ENCODE measurements at regions not wholly inside any gene's neighbourhood (a gene's known extent, or its start where the extent isn't known, plus 50 kb on each side); places are given as distances from the start of the nearest gene placed in this dataset.
"Not testable (repeated sequence)": the region's sequence is repeated elsewhere in the genome, so short reads cannot be mapped to it uniquely, and the experiment has no call there.

- Histone ChIP-seq H3K4me1 (ENCODE audit: control insufficient read depth, extremely low read depth, insufficient read depth, low read length) (no peaks in the 10 kb centered on the region), H3K9ac (ENCODE audit: control insufficient read depth, extremely low read depth, insufficient read depth, low read length) (no peak overlapping the region), H3K9me1 (ENCODE audit: control insufficient read depth, extremely low read depth, insufficient read depth, low read length) (no peaks in the 10 kb centered on the region), H3K36me3 (ENCODE audit: control insufficient read depth in 2 of 2, extremely low read depth in 1 of 2, insufficient read depth in 2 of 2, low read length in 2 of 2) (no peaks in the 10 kb centered on the region), H4K20me1 (ENCODE audit: control insufficient read depth, extremely low read depth, insufficient read depth, low read length) (no peaks in the 10 kb centered on the region), H3K27ac (ENCODE audit: control insufficient read depth, insufficient read depth, low read length) (no peak overlapping the region), H3K4me2 (ENCODE audit: control insufficient read depth, extremely low read depth, insufficient read depth, low read depth, low read length) (no peak overlapping the region), H3K9me3 (ENCODE audit: control insufficient read depth, low read depth, low read length) (no peaks in the 10 kb centered on the region), H3K79me2 (ENCODE audit: control insufficient read depth, insufficient read depth, low read length) (no peaks in the 10 kb centered on the region), H3K4me3 (ENCODE audit: control insufficient read depth in 2 of 3, extremely low read depth in 1 of 3, insufficient read depth in 2 of 3, low read depth in 1 of 3, low read length in 3 of 3) (no peak overlapping the region), H3K27me3 (ENCODE audit: control insufficient read depth, extremely low read depth, insufficient read depth, low read length) (no peaks in the 10 kb centered on the region), H2AFZ (ENCODE audit: control insufficient read depth, low read length) (no peak overlapping the region)
- DNase-seq (ENCODE audit: low read depth, low spot score), result no peak
- TF ChIP-seq CTCF (optimal IDR thresholded peaks at IDR 0.05 in 1 of 3, IDR thresholded peaks at IDR 0.05 in 1 of 3, conservative IDR thresholded peaks at IDR 0.05 in 1 of 3; ENCODE audit: extremely low read depth in 1 of 3, insufficient read depth in 2 of 3, low read length in 3 of 3) (no peak), EZH2 (IDR thresholded peaks at IDR 0.05; ENCODE audit: low read length) (no peak)
- dilution Hi-C loops (cut with MboI; ENCODE audit: extremely low pct_ligation_motif_present, low sequenced_read_pairs), result no loop called here
- FAIRE-seq, result no peak
These were observed 79.9 kb upstream of the FOXI2 start for GRCh38 chr10:127657056-127657455.

GRCh38 chr10:127676430-127676829, 60.6 kb upstream of the FOXI2 start:
- dilution Hi-C loops (cut with MboI; ENCODE audit: extremely low pct_ligation_motif_present, low sequenced_read_pairs); H3K4me3 ChIP-seq (ENCODE audit: control insufficient read depth in 2 of 3, extremely low read depth in 1 of 3, insufficient read depth in 2 of 3, low read depth in 1 of 3, low read length in 3 of 3); H3K4me1 ChIP-seq (ENCODE audit: control insufficient read depth, extremely low read depth, insufficient read depth, low read length); H3K27ac ChIP-seq (ENCODE audit: control insufficient read depth, insufficient read depth, low read length); H4K20me1 ChIP-seq (ENCODE audit: control insufficient read depth, extremely low read depth, insufficient read depth, low read length); H3K9ac ChIP-seq (ENCODE audit: control insufficient read depth, extremely low read depth, insufficient read depth, low read length); H2AFZ ChIP-seq (ENCODE audit: control insufficient read depth, low read length); FAIRE-seq; H3K9me3 ChIP-seq (ENCODE audit: control insufficient read depth, low read depth, low read length); H3K27me3 ChIP-seq (ENCODE audit: control insufficient read depth, extremely low read depth, insufficient read depth, low read length); DNase-seq (ENCODE audit: low read depth, low spot score); H3K36me3 ChIP-seq (ENCODE audit: control insufficient read depth in 2 of 2, extremely low read depth in 1 of 2, insufficient read depth in 2 of 2, low read length in 2 of 2); H3K4me2 ChIP-seq (ENCODE audit: control insufficient read depth, extremely low read depth, insufficient read depth, low read depth, low read length); H3K79me2 ChIP-seq (ENCODE audit: control insufficient read depth, insufficient read depth, low read length); H3K9me1 ChIP-seq (ENCODE audit: control insufficient read depth, extremely low read depth, insufficient read depth, low read length): not testable (repeated sequence)

GRCh38 chr10:127678091-127678490, 58.9 kb upstream of the FOXI2 start:
- DNase-seq (ENCODE audit: low read depth, low spot score), result no peak
- FAIRE-seq, result no peak
- Histone ChIP-seq H3K9ac (ENCODE audit: control insufficient read depth, extremely low read depth, insufficient read depth, low read length) (no peak overlapping the region), H3K4me2 (ENCODE audit: control insufficient read depth, extremely low read depth, insufficient read depth, low read depth, low read length) (no peak overlapping the region), H3K27me3 (ENCODE audit: control insufficient read depth, extremely low read depth, insufficient read depth, low read length) (no peaks in the 10 kb centered on the region), H2AFZ (ENCODE audit: control insufficient read depth, low read length) (no peak overlapping the region), H3K4me3 (ENCODE audit: control insufficient read depth in 2 of 3, extremely low read depth in 1 of 3, insufficient read depth in 2 of 3, low read depth in 1 of 3, low read length in 3 of 3) (no peak overlapping the region), H3K4me1 (ENCODE audit: control insufficient read depth, extremely low read depth, insufficient read depth, low read length) (no peaks in the 10 kb centered on the region), H4K20me1 (ENCODE audit: control insufficient read depth, extremely low read depth, insufficient read depth, low read length) (no peaks in the 10 kb centered on the region), H3K36me3 (ENCODE audit: control insufficient read depth in 2 of 2, extremely low read depth in 1 of 2, insufficient read depth in 2 of 2, low read length in 2 of 2) (no peaks in the 10 kb centered on the region), H3K9me3 (ENCODE audit: control insufficient read depth, low read depth, low read length) (no peaks in the 10 kb centered on the region), H3K79me2 (ENCODE audit: control insufficient read depth, insufficient read depth, low read length) (no peaks in the 10 kb centered on the region), H3K27ac (ENCODE audit: control insufficient read depth, insufficient read depth, low read length) (no peak overlapping the region), H3K9me1 (ENCODE audit: control insufficient read depth, extremely low read depth, insufficient read depth, low read length) (no peaks in the 10 kb centered on the region)
- dilution Hi-C loops (cut with MboI; ENCODE audit: extremely low pct_ligation_motif_present, low sequenced_read_pairs), result no loop called here
- no peak for TF ChIP-seq EZH2 (IDR thresholded peaks at IDR 0.05; ENCODE audit: low read length)
- TF ChIP-seq CTCF (optimal IDR thresholded peaks at IDR 0.05 in 1 of 3, IDR thresholded peaks at IDR 0.05 in 1 of 3, conservative IDR thresholded peaks at IDR 0.05 in 1 of 3; ENCODE audit: extremely low read depth in 1 of 3, insufficient read depth in 2 of 3, low read length in 3 of 3), result no peak

Data from keratinocyte (primary cell).